ENCODE measurements at regions not wholly inside any gene's neighbourhood (a gene's known extent, or its start where the extent isn't known, plus 50 kb on each side); places are given as distances from the start of the nearest gene placed in this dataset.
A peak's percentile ranks its signal among the peaks of the same experiment; 100 is the strongest.
"Not testable (repeated sequence)": the region's sequence is repeated elsewhere in the genome, so short reads cannot be mapped to it uniquely, and the experiment has no call there.

- DNase-seq (ENCODE audit: low read depth in 4 of 4, low spot score in 3 of 4), result no peak
Measured at GRCh38 chr18:24613896-24614640, 153.6 kb downstream of the HRH4 start.

GRCh38 chr18:24616653-24617052 lies 156.2 kb downstream of the HRH4 start:
- DNase-seq (ENCODE audit: low read depth in 4 of 4, low spot score in 3 of 4), result peak in 1 of 4 donors; percentile 52

- not testable (repeated sequence) for DNase-seq (ENCODE audit: low read depth in 4 of 4, low spot score in 3 of 4)
Measured at GRCh38 chr18:24624421-24624820, 164.0 kb downstream of the HRH4 start.

- DNase-seq (ENCODE audit: low read depth in 4 of 4, low spot score in 3 of 4), result no peak
Measured at GRCh38 chr18:24627644-24628315, 167.3 kb downstream of the HRH4 start.

GRCh38 chr18:24628326-24628725 lies 167.9 kb downstream of the HRH4 start:
- no peak for DNase-seq (ENCODE audit: low read depth in 4 of 4, low spot score in 3 of 4)

GRCh38 chr18:24629921-24630320 lies 169.5 kb downstream of the HRH4 start:
- DNase-seq (ENCODE audit: low read depth in 4 of 4, low spot score in 3 of 4), result no peak

GRCh38 chr18:24630346-24630880 lies 170.0 kb downstream of the HRH4 start:
- DNase-seq (ENCODE audit: low read depth in 4 of 4, low spot score in 3 of 4), result no peak

- no peak for DNase-seq (ENCODE audit: low read depth in 4 of 4, low spot score in 3 of 4)
Measured at GRCh38 chr18:24631243-24632025, 171.0 kb downstream of the HRH4 start.

- no peak for DNase-seq (ENCODE audit: low read depth in 4 of 4, low spot score in 3 of 4)
Measured at GRCh38 chr18:24632158-24632988, 171.9 kb downstream of the HRH4 start.

GRCh38 chr18:24633121-24633520 lies 172.7 kb downstream of the HRH4 start:
- no peak for DNase-seq (ENCODE audit: low read depth in 4 of 4, low spot score in 3 of 4)

GRCh38 chr18:24649571-24649970 lies 189.1 kb downstream of the HRH4 start:
- no peak for DNase-seq (ENCODE audit: low read depth in 4 of 4, low spot score in 3 of 4)

- no peak for DNase-seq (ENCODE audit: low read depth in 4 of 4, low spot score in 3 of 4)
Measured at GRCh38 chr18:24651434-24651833, 191.0 kb downstream of the HRH4 start.

GRCh38 chr18:24656050-24656449 lies 195.6 kb downstream of the HRH4 start:
- DNase-seq (ENCODE audit: low read depth in 4 of 4, low spot score in 3 of 4), result no peak

- DNase-seq (ENCODE audit: low read depth in 4 of 4, low spot score in 3 of 4), result peak; percentile 59 to 85 (median 66)
Measured at GRCh38 chr18:24656551-24657443, 196.4 kb downstream of the HRH4 start.

- DNase-seq (ENCODE audit: low read depth in 4 of 4, low spot score in 3 of 4), result no peak
Measured at GRCh38 chr18:24657444-24657842, 197.0 kb downstream of the HRH4 start.

GRCh38 chr18:24658302-24658701 lies 197.9 kb downstream of the HRH4 start:
- no peak for DNase-seq (ENCODE audit: low read depth in 4 of 4, low spot score in 3 of 4)

GRCh38 chr18:24659827-24660720 lies 199.6 kb downstream of the HRH4 start:
- no peak for DNase-seq (ENCODE audit: low read depth in 4 of 4, low spot score in 3 of 4)

GRCh38 chr18:24660956-24661355 lies 200.5 kb downstream of the HRH4 start:
- DNase-seq (ENCODE audit: low read depth in 4 of 4, low spot score in 3 of 4), result no peak
